ENCODE measurements at regions not wholly inside any gene's neighbourhood (a gene's known extent, or its start where the extent isn't known, plus 50 kb on each side); places are given as distances from the start of the nearest gene placed in this dataset.

- Mint-ChIP-seq H3K9me3 (ENCODE audit: unreplicated experiment) (no peaks in the 10 kb centered on the region), H3K27ac (ENCODE audit: unreplicated experiment) (no peak overlapping the region), H3K36me3 (ENCODE audit: low read depth, unreplicated experiment) (no peaks in the 10 kb centered on the region), H3K4me1 (ENCODE audit: unreplicated experiment) (no peaks in the 10 kb centered on the region), H3K27me3 (ENCODE audit: unreplicated experiment) (no peaks in the 10 kb centered on the region), H3K4me3 (ENCODE audit: unreplicated experiment) (no peak overlapping the region)
- DNase-seq (ENCODE audit: low spot score): no peak
- TF ChIP-seq, protein P1, sequence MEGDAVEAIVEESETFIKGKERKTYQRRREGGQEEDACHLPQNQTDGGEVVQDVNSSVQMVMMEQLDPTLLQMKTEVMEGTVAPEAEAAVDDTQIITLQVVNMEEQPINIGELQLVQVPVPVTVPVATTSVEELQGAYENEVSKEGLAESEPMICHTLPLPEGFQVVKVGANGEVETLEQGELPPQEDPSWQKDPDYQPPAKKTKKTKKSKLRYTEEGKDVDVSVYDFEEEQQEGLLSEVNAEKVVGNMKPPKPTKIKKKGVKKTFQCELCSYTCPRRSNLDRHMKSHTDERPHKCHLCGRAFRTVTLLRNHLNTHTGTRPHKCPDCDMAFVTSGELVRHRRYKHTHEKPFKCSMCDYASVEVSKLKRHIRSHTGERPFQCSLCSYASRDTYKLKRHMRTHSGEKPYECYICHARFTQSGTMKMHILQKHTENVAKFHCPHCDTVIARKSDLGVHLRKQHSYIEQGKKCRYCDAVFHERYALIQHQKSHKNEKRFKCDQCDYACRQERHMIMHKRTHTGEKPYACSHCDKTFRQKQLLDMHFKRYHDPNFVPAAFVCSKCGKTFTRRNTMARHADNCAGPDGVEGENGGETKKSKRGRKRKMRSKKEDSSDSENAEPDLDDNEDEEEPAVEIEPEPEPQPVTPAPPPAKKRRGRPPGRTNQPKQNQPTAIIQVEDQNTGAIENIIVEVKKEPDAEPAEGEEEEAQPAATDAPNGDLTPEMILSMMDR (IDR thresholded peaks at IDR 0.05; ENCODE audit: unreplicated experiment): no peak
These were observed 586.6 kb upstream of the POT1 start for GRCh38 chr7:125516194-125516593.

DNA sequence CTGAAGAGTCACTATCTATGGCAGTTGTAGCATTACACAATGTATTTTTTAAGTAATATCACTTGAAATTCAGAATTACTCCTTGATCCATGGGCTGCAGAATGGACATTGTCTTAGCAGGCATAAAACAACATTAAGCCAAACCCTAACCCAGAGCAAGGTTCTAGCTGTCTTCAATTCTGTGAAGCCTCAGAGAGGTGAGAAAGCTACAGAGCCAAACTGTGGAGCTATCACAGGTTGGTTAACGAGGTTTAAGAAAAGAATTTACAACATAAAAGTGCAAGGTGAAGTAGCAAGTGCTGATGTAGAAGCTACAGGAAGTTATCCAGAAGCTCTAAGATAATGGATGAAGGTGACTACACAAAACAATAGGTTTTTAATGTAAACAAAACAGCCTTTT is 582.7 kb upstream of the POT1 start:
- TF ChIP-seq, protein P1 (IDR thresholded peaks at IDR 0.05; ENCODE audit: unreplicated experiment): no peak
- no peak overlapping the region for H3K4me3 Mint-ChIP-seq (ENCODE audit: unreplicated experiment)
- H3K27me3 Mint-ChIP-seq (ENCODE audit: unreplicated experiment): no peaks in the 10 kb centered on the region
- H3K27ac Mint-ChIP-seq (ENCODE audit: unreplicated experiment): no peak overlapping the region
- H3K4me1 Mint-ChIP-seq (ENCODE audit: unreplicated experiment): no peaks in the 10 kb centered on the region
- no peaks in the 10 kb centered on the region for H3K9me3 Mint-ChIP-seq (ENCODE audit: unreplicated experiment)
- no peak for DNase-seq (ENCODE audit: low spot score)
- no peaks in the 10 kb centered on the region for H3K36me3 Mint-ChIP-seq (ENCODE audit: low read depth, unreplicated experiment)

DNA sequence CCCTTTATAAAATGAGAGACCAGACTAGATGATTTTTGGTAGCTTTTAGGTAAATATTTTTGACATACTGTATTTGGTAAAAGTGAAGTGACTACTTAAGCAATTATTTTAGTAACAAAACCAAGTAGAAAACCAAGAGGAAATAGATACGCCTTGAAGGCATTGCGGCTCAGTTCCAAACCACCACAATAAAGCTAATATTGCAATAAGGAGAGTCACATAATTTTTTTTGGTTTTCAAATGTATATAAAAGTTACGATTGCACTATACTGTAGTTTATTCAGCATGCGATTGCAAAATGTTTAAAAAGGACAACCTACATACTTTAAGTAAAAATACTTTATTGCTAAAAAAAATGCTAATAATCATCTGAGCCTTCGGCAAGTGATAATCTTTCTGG is 581.7 kb upstream of the POT1 start:
- TF ChIP-seq, protein P1 (IDR thresholded peaks at IDR 0.05; ENCODE audit: unreplicated experiment): no peak
- H3K36me3 Mint-ChIP-seq (ENCODE audit: low read depth, unreplicated experiment): no peaks in the 10 kb centered on the region
- no peak overlapping the region for H3K4me3 Mint-ChIP-seq (ENCODE audit: unreplicated experiment)
- DNase-seq (ENCODE audit: low spot score): no peak
- H3K27ac Mint-ChIP-seq (ENCODE audit: unreplicated experiment): no peak overlapping the region
- H3K27me3 Mint-ChIP-seq (ENCODE audit: unreplicated experiment): no peaks in the 10 kb centered on the region
- H3K9me3 Mint-ChIP-seq (ENCODE audit: unreplicated experiment): no peaks in the 10 kb centered on the region
- H3K4me1 Mint-ChIP-seq (ENCODE audit: unreplicated experiment): no peaks in the 10 kb centered on the region

- Mint-ChIP-seq H3K9me3 (ENCODE audit: unreplicated experiment) (no peaks in the 10 kb centered on the region), H3K27ac (ENCODE audit: unreplicated experiment) (no peak overlapping the region), H3K36me3 (ENCODE audit: low read depth, unreplicated experiment) (no peaks in the 10 kb centered on the region), H3K4me3 (ENCODE audit: unreplicated experiment) (no peak overlapping the region), H3K4me1 (ENCODE audit: unreplicated experiment) (peaks cover 3% of the 10 kb centered on the region), H3K27me3 (ENCODE audit: unreplicated experiment) (no peaks in the 10 kb centered on the region)
- DNase-seq (ENCODE audit: low spot score): no peak
- TF ChIP-seq, protein P1 (IDR thresholded peaks at IDR 0.05; ENCODE audit: unreplicated experiment): no peak
These were observed 576.7 kb upstream of the POT1 start for GRCh38 chr7:125506331-125506730.

GRCh38 chr7:125504848-125505247 is 575.2 kb upstream of the POT1 start:
- no peak for DNase-seq (ENCODE audit: low spot score)
- TF ChIP-seq, protein P1 (IDR thresholded peaks at IDR 0.05; ENCODE audit: unreplicated experiment): no peak
- Mint-ChIP-seq H3K4me3 (ENCODE audit: unreplicated experiment) (no peak overlapping the region), H3K27me3 (ENCODE audit: unreplicated experiment) (no peaks in the 10 kb centered on the region), H3K27ac (ENCODE audit: unreplicated experiment) (no peak overlapping the region), H3K36me3 (ENCODE audit: low read depth, unreplicated experiment) (no peaks in the 10 kb centered on the region), H3K9me3 (ENCODE audit: unreplicated experiment) (no peaks in the 10 kb centered on the region), H3K4me1 (ENCODE audit: unreplicated experiment) (peaks cover 3% of the 10 kb centered on the region)
